ENCODE measurements at regions not wholly inside any gene's neighbourhood (a gene's known extent, or its start where the extent isn't known, plus 50 kb on each side); places are given as distances from the start of the nearest gene placed in this dataset.
"Not testable (repeated sequence)": the region's sequence is repeated elsewhere in the genome, so short reads cannot be mapped to it uniquely, and the experiment has no call there.

DNA sequence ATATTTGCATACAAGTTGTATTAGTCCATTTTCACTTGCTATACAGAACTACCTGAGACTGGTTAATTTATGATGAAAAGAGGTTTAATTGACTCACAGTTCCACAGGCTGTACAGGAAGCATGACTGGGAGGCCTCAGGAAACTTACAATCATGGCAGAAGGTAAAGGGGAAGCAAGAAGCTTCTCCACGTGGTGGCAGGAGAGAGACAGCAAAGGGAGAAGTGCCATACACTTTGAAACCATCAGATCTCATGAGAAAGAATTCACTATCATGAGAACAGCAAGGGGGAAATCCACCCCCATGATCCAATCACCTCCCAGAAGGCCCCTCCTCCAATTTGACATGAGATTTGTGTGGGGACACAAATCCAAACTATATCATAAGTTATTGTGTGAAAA lies 506.7 kb upstream of the DPH6 start:
- H3K27me3 ChIP-seq (ENCODE audit: control insufficient read depth in 2 of 2, insufficient read depth in 2 of 2, low read length in 2 of 2); H3K9ac ChIP-seq (ENCODE audit: insufficient read depth in 1 of 2, low read depth in 2 of 2, low read length in 2 of 2); H3K4me1 ChIP-seq (replicated peaks in 1 of 2; ENCODE audit: control insufficient read depth in 2 of 2, insufficient read depth in 2 of 2, low read length in 2 of 2); H3K9me1 ChIP-seq (ENCODE audit: control insufficient read depth, insufficient read depth, low read length); H3K4me2 ChIP-seq (ENCODE audit: insufficient read depth, low read length); ATAC-seq; H3K9me3 ChIP-seq (replicated peaks; ENCODE audit: control insufficient read depth, insufficient read depth, low read depth, low read length); H3K36me3 ChIP-seq (ENCODE audit: control insufficient read depth, insufficient read depth, low read length); H3K79me2 ChIP-seq (ENCODE audit: control insufficient read depth, insufficient read depth, low read length); BruUV-seq (replicated peaks); POLR2A ChIA-PET; CTCF ChIA-PET (ENCODE audit: low intra/inter-chr PET ratio); in situ Hi-C loops (cut with MboI); H3K4me3 ChIP-seq; FAIRE-seq; H2AFZ ChIP-seq (ENCODE audit: low read depth, low read length); H3K27ac ChIP-seq (ENCODE audit: extremely low read depth, low read depth, low read length); H4K20me1 ChIP-seq (replicated peaks; ENCODE audit: control insufficient read depth, insufficient read depth, low read length): not testable (repeated sequence)
- peak in 1 of 4 experiments; percentile 24 for DNase-seq (ENCODE audit: extremely low read depth in 1 of 4, low spot score in 3 of 4)
- TF ChIP-seq, protein P1, sequence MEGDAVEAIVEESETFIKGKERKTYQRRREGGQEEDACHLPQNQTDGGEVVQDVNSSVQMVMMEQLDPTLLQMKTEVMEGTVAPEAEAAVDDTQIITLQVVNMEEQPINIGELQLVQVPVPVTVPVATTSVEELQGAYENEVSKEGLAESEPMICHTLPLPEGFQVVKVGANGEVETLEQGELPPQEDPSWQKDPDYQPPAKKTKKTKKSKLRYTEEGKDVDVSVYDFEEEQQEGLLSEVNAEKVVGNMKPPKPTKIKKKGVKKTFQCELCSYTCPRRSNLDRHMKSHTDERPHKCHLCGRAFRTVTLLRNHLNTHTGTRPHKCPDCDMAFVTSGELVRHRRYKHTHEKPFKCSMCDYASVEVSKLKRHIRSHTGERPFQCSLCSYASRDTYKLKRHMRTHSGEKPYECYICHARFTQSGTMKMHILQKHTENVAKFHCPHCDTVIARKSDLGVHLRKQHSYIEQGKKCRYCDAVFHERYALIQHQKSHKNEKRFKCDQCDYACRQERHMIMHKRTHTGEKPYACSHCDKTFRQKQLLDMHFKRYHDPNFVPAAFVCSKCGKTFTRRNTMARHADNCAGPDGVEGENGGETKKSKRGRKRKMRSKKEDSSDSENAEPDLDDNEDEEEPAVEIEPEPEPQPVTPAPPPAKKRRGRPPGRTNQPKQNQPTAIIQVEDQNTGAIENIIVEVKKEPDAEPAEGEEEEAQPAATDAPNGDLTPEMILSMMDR (IDR thresholded peaks at IDR 0.05 in 2 of 3, conservative IDR thresholded peaks at IDR 0.05 in 1 of 3; ENCODE audit: insufficient read depth in 2 of 3, low read depth in 1 of 3, low read length in 3 of 3): peak in 1 of 3 experiments; percentile 30; a peak in 2 of 6 replicates
- peak in 1 of 2 experiments; percentile 47; a peak in 2 of 4 replicates for TF ChIP-seq RAD21 (CRISPR knock-in tag; conservative IDR thresholded peaks at IDR 0.05 in 1 of 2, IDR thresholded peaks at IDR 0.05 in 1 of 2)
- intact Hi-C loops (cut with micrococcal nuclease): loop anchor here (5.0 kb wide), 1 partner anchor 395 kb away; no protein-coding TSS in a partner anchor
- WGBS (ENCODE audit: insufficient coverage, low coverage, missing lambda C conversion rate): 0% methylated on average over 1 of the region's 1 CpG

DNA sequence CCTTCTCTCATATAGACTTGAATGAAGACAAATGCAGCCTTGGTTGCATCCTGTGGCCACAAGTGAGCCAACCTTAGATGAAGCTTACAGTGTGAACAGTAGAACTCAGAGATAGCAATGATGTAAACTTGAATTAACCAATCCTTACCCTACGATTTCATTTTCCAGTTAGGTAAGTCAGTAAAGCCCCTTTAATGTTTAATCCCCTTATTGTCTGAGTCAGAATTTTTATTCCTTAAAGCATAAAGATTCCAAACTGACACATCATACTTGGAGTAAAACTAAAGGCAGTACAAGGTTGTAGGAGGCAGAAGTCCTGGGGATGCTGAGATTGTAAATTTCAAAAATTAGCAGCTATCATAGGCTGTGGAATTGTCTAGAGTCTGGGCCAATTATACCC lies 507.8 kb upstream of the DPH6 start:
- no peak overlapping the region for H2AFZ ChIP-seq (ENCODE audit: low read depth, low read length)
- FAIRE-seq: no peak
- no TSS peak for BruUV-seq (replicated peaks)
- DNase-seq (ENCODE audit: extremely low read depth in 1 of 4, low spot score in 3 of 4): no peak
- no peak overlapping the region for H3K4me2 ChIP-seq (ENCODE audit: insufficient read depth, low read length)
- H3K9ac ChIP-seq (ENCODE audit: insufficient read depth in 1 of 2, low read depth in 2 of 2, low read length in 2 of 2): no peak overlapping the region
- WGBS (ENCODE audit: insufficient coverage, low coverage, missing lambda C conversion rate): 0% methylated on average over 1 of the region's 1 CpG
- H3K27ac ChIP-seq (ENCODE audit: extremely low read depth, low read depth, low read length): no peak overlapping the region
- no peak for ATAC-seq
- no peak overlapping the region for H3K4me3 ChIP-seq
- ChIA-PET CTCF (ENCODE audit: low intra/inter-chr PET ratio) (no interaction called here), POLR2A (no interaction called here)
- H3K27me3 ChIP-seq (ENCODE audit: control insufficient read depth in 2 of 2, insufficient read depth in 2 of 2, low read length in 2 of 2): no peaks in the 10 kb centered on the region
- intact Hi-C loops (cut with micrococcal nuclease): loop anchor here (5.0 kb wide), 1 partner anchor 394 kb away; no protein-coding TSS in a partner anchor
- in situ Hi-C loops (cut with MboI): no loop called here
- no peaks in the 10 kb centered on the region for H3K36me3 ChIP-seq (ENCODE audit: control insufficient read depth, insufficient read depth, low read length)
- H3K4me1 ChIP-seq (replicated peaks in 1 of 2; ENCODE audit: control insufficient read depth in 2 of 2, insufficient read depth in 2 of 2, low read length in 2 of 2): no peaks in the 10 kb centered on the region
- no peaks in the 10 kb centered on the region for H3K9me3 ChIP-seq (replicated peaks; ENCODE audit: control insufficient read depth, insufficient read depth, low read depth, low read length)
- no peaks in the 10 kb centered on the region for H3K79me2 ChIP-seq (ENCODE audit: control insufficient read depth, insufficient read depth, low read length)
- no peaks in the 10 kb centered on the region for H3K9me1 ChIP-seq (ENCODE audit: control insufficient read depth, insufficient read depth, low read length)
- no peaks in the 10 kb centered on the region for H4K20me1 ChIP-seq (replicated peaks; ENCODE audit: control insufficient read depth, insufficient read depth, low read length)
- TF ChIP-seq, protein P2, sequence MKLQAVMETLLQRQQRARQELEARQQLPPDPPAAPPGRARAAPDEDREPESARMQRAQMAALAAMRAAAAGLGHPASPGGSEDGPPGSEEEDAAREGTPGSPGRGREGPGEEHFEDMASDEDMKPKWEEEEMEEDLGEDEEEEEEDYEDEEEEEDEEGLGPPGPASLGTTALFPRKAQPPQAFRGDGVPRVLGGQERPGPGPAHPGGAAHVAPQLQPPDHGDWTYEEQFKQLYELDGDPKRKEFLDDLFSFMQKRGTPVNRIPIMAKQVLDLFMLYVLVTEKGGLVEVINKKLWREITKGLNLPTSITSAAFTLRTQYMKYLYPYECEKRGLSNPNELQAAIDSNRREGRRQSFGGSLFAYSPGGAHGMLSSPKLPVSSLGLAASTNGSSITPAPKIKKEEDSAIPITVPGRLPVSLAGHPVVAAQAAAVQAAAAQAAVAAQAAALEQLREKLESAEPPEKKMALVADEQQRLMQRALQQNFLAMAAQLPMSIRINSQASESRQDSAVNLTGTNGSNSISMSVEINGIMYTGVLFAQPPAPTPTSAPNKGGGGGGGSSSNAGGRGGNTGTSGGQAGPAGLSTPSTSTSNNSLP (IDR thresholded peaks at IDR 0.05; ENCODE audit: borderline replicate concordance, low read depth, low read length): no peak
- TF ChIP-seq, protein P3, sequence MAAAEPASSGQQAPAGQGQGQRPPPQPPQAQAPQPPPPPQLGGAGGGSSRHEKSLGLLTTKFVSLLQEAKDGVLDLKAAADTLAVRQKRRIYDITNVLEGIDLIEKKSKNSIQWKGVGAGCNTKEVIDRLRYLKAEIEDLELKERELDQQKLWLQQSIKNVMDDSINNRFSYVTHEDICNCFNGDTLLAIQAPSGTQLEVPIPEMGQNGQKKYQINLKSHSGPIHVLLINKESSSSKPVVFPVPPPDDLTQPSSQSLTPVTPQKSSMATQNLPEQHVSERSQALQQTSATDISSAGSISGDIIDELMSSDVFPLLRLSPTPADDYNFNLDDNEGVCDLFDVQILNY (CRISPR knock-in tag; IDR thresholded peaks at IDR 0.05): no peak
- TF ChIP-seq ILF3 (IDR thresholded peaks at IDR 0.05; ENCODE audit: borderline replicate concordance) (no peak), NCOA6 (IDR thresholded peaks at IDR 0.05) (no peak), NFRKB (IDR thresholded peaks at IDR 0.05; ENCODE audit: low read depth) (no peak)
- TF ChIP-seq, protein P4, sequence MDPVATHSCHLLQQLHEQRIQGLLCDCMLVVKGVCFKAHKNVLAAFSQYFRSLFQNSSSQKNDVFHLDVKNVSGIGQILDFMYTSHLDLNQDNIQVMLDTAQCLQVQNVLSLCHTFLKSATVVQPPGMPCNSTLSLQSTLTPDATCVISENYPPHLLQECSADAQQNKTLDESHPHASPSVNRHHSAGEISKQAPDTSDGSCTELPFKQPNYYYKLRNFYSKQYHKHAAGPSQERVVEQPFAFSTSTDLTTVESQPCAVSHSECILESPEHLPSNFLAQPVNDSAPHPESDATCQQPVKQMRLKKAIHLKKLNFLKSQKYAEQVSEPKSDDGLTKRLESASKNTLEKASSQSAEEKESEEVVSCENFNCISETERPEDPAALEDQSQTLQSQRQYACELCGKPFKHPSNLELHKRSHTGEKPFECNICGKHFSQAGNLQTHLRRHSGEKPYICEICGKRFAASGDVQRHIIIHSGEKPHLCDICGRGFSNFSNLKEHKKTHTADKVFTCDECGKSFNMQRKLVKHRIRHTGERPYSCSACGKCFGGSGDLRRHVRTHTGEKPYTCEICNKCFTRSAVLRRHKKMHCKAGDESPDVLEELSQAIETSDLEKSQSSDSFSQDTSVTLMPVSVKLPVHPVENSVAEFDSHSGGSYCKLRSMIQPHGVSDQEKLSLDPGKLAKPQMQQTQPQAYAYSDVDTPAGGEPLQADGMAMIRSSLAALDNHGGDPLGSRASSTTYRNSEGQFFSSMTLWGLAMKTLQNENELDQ (CRISPR knock-in tag; IDR thresholded peaks at IDR 0.05; ENCODE audit: borderline replicate concordance): no peak
